ENCODE measurements at regions not wholly inside any gene's neighbourhood (a gene's known extent, or its start where the extent isn't known, plus 50 kb on each side); places are given as distances from the start of the nearest gene placed in this dataset.

- CTCF ChIA-PET = no interaction called here
- DNase-seq (ENCODE audit: low spot score) (no peak), ATAC-seq (no peak)
These were observed 130.5 kb downstream of the FAM76B start for GRCh38 chr11:95659088-95659487.

GRCh38 chr11:95655536-95655935 lies 134.0 kb downstream of the FAM76B start:
- H3K4me3 Mint-ChIP-seq = no peak overlapping the region
- no peaks in the 10 kb centered on the region for H3K36me3 Mint-ChIP-seq
- no peaks in the 10 kb centered on the region for H3K27me3 Mint-ChIP-seq (ENCODE audit: low read depth)
- no peaks in the 10 kb centered on the region for H3K9me3 Mint-ChIP-seq
- ChIA-PET POLR2A (no interaction called here), CTCF (no interaction called here)
- ATAC-seq = no peak
- TF ChIP-seq NR2C2 (CRISPR knock-in tag; IDR thresholded peaks at IDR 0.05) (no peak), SOX15 (CRISPR knock-in tag; IDR thresholded peaks at IDR 0.05) (no peak), KAT7 (CRISPR knock-in tag; IDR thresholded peaks at IDR 0.05; ENCODE audit: borderline replicate concordance) (no peak), ZNF232 (CRISPR knock-in tag; IDR thresholded peaks at IDR 0.05) (no peak), SMAD3 (CRISPR knock-in tag; IDR thresholded peaks at IDR 0.05; ENCODE audit: borderline replicate concordance) (no peak), ZNF425 (CRISPR knock-in tag; conservative IDR thresholded peaks at IDR 0.05) (no peak), TEAD1 (CRISPR knock-in tag; IDR thresholded peaks at IDR 0.05) (no peak), ESRRA (CRISPR knock-in tag; IDR thresholded peaks at IDR 0.05; ENCODE audit: borderline replicate concordance) (no peak), FOXK1 (CRISPR knock-in tag; IDR thresholded peaks at IDR 0.05) (no peak), EMX1 (CRISPR knock-in tag; IDR thresholded peaks at IDR 0.05) (no peak), TEAD4 (CRISPR knock-in tag; IDR thresholded peaks at IDR 0.05) (no peak), ELF4 (CRISPR knock-in tag; IDR thresholded peaks at IDR 0.05; ENCODE audit: low read depth) (no peak), SMAD4 (CRISPR knock-in tag; IDR thresholded peaks at IDR 0.05) (no peak), CDX4 (CRISPR knock-in tag; IDR thresholded peaks at IDR 0.05; ENCODE audit: borderline replicate concordance) (no peak), ZNF317 (CRISPR knock-in tag; IDR thresholded peaks at IDR 0.05; ENCODE audit: borderline replicate concordance, low read depth) (no peak)
- H3K27ac Mint-ChIP-seq = no peak overlapping the region
- peaks cover 7% of the 10 kb centered on the region for H3K4me1 Mint-ChIP-seq
- no peak for DNase-seq (ENCODE audit: low spot score)

More at GRCh38 chr11:95659088-95659487, 130.5 kb downstream of the FAM76B start:
- no peaks in the 10 kb centered on the region for H3K9me3 Mint-ChIP-seq
- no peaks in the 10 kb centered on the region for H3K27me3 Mint-ChIP-seq (ENCODE audit: low read depth)
- TF ChIP-seq NFE2L1 (CRISPR knock-in tag; IDR thresholded peaks at IDR 0.05) = no peak
- no peak for TF ChIP-seq IRF1 (CRISPR knock-in tag; IDR thresholded peaks at IDR 0.05)
- TF ChIP-seq HMGXB4 (CRISPR knock-in tag; IDR thresholded peaks at IDR 0.05) = no peak
- TF ChIP-seq FOXJ3 (CRISPR knock-in tag; IDR thresholded peaks at IDR 0.05; ENCODE audit: borderline replicate concordance) = no peak
- no peak for TF ChIP-seq ZNF416 (CRISPR knock-in tag; IDR thresholded peaks at IDR 0.05)
- no peak for TF ChIP-seq SMAD3 (CRISPR knock-in tag; IDR thresholded peaks at IDR 0.05; ENCODE audit: borderline replicate concordance)
- TF ChIP-seq E2F1 (CRISPR knock-in tag; IDR thresholded peaks at IDR 0.05) = no peak
- TF ChIP-seq RELA (CRISPR knock-in tag; IDR thresholded peaks at IDR 0.05; ENCODE audit: borderline replicate concordance) = no peak
- no peak for TF ChIP-seq ZBTB21 (CRISPR knock-in tag; IDR thresholded peaks at IDR 0.05; ENCODE audit: borderline replicate concordance)
- no peak for TF ChIP-seq EMX1 (CRISPR knock-in tag; IDR thresholded peaks at IDR 0.05)
- no peak for TF ChIP-seq JAZF1 (CRISPR knock-in tag; IDR thresholded peaks at IDR 0.05)
- no peak for TF ChIP-seq ERG (CRISPR knock-in tag; IDR thresholded peaks at IDR 0.05)
- TF ChIP-seq ZNF396 (CRISPR knock-in tag; IDR thresholded peaks at IDR 0.05; ENCODE audit: borderline replicate concordance) = no peak
- TF ChIP-seq OVOL2 (CRISPR knock-in tag; IDR thresholded peaks at IDR 0.05; ENCODE audit: borderline replicate concordance) = no peak
- no peak for TF ChIP-seq NFYB (CRISPR knock-in tag; conservative IDR thresholded peaks at IDR 0.05; ENCODE audit: low read depth)
- POLR2A ChIA-PET = no interaction called here
- no peaks in the 10 kb centered on the region for H3K36me3 Mint-ChIP-seq
- H3K27ac Mint-ChIP-seq = no peak overlapping the region
- H3K4me3 Mint-ChIP-seq = no peak overlapping the region
- H3K4me1 Mint-ChIP-seq = peaks cover 7% of the 10 kb centered on the region

Data from WTC11 (cell line).